ENCODE measurements at regions not wholly inside any gene's neighbourhood (a gene's known extent, or its start where the extent isn't known, plus 50 kb on each side); places are given as distances from the start of the nearest gene placed in this dataset.

- no peak for DNase-seq
Measured at GRCh38 chr6:1257778-1258177, 54.1 kb upstream of the FOXQ1 start.

- DNase-seq: no peak
Measured at GRCh38 chr6:1256435-1257008, 55.4 kb upstream of the FOXQ1 start.

GRCh38 chr6:1255636-1256365 is 56.1 kb upstream of the FOXQ1 start:
- no peak for DNase-seq

GRCh38 chr6:1254326-1254725 is 57.6 kb upstream of the FOXQ1 start:
- DNase-seq: no peak

- DNase-seq: no peak
Measured at GRCh38 chr6:1253816-1254215, 58.1 kb upstream of the FOXQ1 start.

- no peak for DNase-seq
Measured at GRCh38 chr6:1251198-1252155, 60.4 kb upstream of the FOXQ1 start.

GRCh38 chr6:1250489-1251197 is 61.3 kb upstream of the FOXQ1 start:
- no peak for DNase-seq

GRCh38 chr6:1247894-1248293 is 64.0 kb upstream of the FOXQ1 start:
- DNase-seq: no peak

- DNase-seq: no peak
Measured at GRCh38 chr6:1247056-1247455, 64.8 kb upstream of the FOXQ1 start.

GRCh38 chr6:1244941-1245340 is 67.0 kb upstream of the FOXQ1 start:
- no peak for DNase-seq

GRCh38 chr6:1244278-1244677 is 67.6 kb upstream of the FOXQ1 start:
- no peak for DNase-seq

- no peak for DNase-seq
Measured at GRCh38 chr6:1242446-1242845, 69.5 kb upstream of the FOXQ1 start.

- DNase-seq: no peak
Measured at GRCh38 chr6:1242021-1242420, 69.9 kb upstream of the FOXQ1 start.

- no peak for DNase-seq
Measured at GRCh38 chr6:1240766-1241318, 71.1 kb upstream of the FOXQ1 start.

- DNase-seq: no peak
Measured at GRCh38 chr6:1239805-1240204, 72.1 kb upstream of the FOXQ1 start.

- no peak for DNase-seq
Measured at GRCh38 chr6:1238040-1238439, 73.9 kb upstream of the FOXQ1 start.

- no peak for DNase-seq
Measured at GRCh38 chr6:1237636-1238035, 74.3 kb upstream of the FOXQ1 start.

- no peak for DNase-seq
Measured at GRCh38 chr6:1235825-1236224, 76.1 kb upstream of the FOXQ1 start.

GRCh38 chr6:1233924-1234323 is 78.0 kb upstream of the FOXQ1 start:
- DNase-seq: no peak

- no peak for DNase-seq
Measured at GRCh38 chr6:1232578-1232977, 79.3 kb upstream of the FOXQ1 start.

- DNase-seq: no peak
Measured at GRCh38 chr6:1231941-1232340, 80.0 kb upstream of the FOXQ1 start.

- DNase-seq: no peak
Measured at GRCh38 chr6:1230689-1231605, 81.0 kb upstream of the FOXQ1 start.
